ENCODE measurements at regions not wholly inside any gene's neighbourhood (a gene's known extent, or its start where the extent isn't known, plus 50 kb on each side); places are given as distances from the start of the nearest gene placed in this dataset.

- TF ChIP-seq CTCF (IDR thresholded peaks at IDR 0.05) (no peak), POLR2A (IDR thresholded peaks at IDR 0.05) (no peak), POLR2AphosphoS5 (IDR thresholded peaks at IDR 0.05) (no peak)
Measured at GRCh38 chr9:129469188-129469987, 151.5 kb downstream of the C9orf50 start.
